ENCODE measurements at regions not wholly inside any gene's neighbourhood (a gene's known extent, or its start where the extent isn't known, plus 50 kb on each side); places are given as distances from the start of the nearest gene placed in this dataset.

DNA sequence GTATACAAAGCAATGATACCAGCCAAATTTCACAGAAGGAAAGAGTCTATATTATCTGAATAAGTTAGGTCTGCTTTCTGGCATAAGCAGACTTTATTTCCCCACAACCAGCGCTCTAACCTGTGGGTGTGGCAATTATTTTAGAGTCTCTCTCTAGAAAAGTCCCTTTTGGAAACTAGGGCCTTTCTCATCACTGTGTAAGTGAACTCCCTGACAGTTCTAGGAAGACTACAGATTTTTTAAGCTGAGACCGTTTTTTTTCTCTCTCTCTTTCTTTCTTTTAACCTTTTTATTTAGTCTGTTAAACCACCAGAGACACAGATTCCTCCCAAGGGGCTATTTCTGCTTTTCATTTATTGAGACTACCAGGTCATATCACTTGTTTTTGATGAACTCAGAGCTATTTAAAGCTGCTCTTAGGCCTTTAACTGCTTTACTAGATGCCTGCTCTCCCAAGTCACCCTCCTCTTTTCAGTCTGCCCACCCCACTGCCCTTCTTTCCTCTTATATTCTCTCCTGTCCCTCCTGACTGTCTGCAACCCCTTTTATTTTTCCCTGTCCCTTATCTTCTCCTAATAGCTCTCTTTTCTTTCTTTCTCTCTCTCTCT, 69.2 kb upstream of the ARHGAP5 start:
- Histone ChIP-seq H3K4me3 (ENCODE audit: low read depth, low read length) (no peak overlapping the region), H3K36me3 (ENCODE audit: control insufficient read depth in 2 of 2, insufficient read depth in 1 of 2, low read length in 2 of 2) (no peaks in the 10 kb centered on the region), H3K27ac (ENCODE audit: extremely low read depth, low read depth, low read length) (no peak overlapping the region), H3K4me1 (ENCODE audit: control insufficient read depth, insufficient read depth, low read length) (peaks cover 11% of the 10 kb centered on the region), H3K9me3 (ENCODE audit: control insufficient read depth, insufficient read depth, low read depth, low read length) (no peaks in the 10 kb centered on the region)
- ChIA-PET CTCF (interaction anchor here (0.7 to 0.9 kb wide), 2 partner anchors 12 to 577 kb away, joined by 3 to 5 read pairs; no protein-coding TSS in a partner anchor), POLR2A (no interaction called here)
- no peak for TF ChIP-seq ZNF175 (tag by site-specific recombination; IDR thresholded peaks at IDR 0.05)
- TF ChIP-seq, protein P1, sequence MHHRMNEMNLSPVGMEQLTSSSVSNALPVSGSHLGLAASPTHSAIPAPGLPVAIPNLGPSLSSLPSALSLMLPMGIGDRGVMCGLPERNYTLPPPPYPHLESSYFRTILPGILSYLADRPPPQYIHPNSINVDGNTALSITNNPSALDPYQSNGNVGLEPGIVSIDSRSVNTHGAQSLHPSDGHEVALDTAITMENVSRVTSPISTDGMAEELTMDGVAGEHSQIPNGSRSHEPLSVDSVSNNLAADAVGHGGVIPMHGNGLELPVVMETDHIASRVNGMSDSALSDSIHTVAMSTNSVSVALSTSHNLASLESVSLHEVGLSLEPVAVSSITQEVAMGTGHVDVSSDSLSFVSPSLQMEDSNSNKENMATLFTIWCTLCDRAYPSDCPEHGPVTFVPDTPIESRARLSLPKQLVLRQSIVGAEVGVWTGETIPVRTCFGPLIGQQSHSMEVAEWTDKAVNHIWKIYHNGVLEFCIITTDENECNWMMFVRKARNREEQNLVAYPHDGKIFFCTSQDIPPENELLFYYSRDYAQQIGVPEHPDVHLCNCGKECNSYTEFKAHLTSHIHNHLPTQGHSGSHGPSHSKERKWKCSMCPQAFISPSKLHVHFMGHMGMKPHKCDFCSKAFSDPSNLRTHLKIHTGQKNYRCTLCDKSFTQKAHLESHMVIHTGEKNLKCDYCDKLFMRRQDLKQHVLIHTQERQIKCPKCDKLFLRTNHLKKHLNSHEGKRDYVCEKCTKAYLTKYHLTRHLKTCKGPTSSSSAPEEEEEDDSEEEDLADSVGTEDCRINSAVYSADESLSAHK (tag by site-specific recombination; IDR thresholded peaks at IDR 0.05) = no peak
- no peak for TF ChIP-seq KLF1 (tag by site-specific recombination; IDR thresholded peaks at IDR 0.05)
- TF ChIP-seq ZNF341 (tag by site-specific recombination; IDR thresholded peaks at IDR 0.05; ENCODE audit: low read depth) = no peak
- no peak for TF ChIP-seq ZNF596 (tag by site-specific recombination; IDR thresholded peaks at IDR 0.05)

DNA sequence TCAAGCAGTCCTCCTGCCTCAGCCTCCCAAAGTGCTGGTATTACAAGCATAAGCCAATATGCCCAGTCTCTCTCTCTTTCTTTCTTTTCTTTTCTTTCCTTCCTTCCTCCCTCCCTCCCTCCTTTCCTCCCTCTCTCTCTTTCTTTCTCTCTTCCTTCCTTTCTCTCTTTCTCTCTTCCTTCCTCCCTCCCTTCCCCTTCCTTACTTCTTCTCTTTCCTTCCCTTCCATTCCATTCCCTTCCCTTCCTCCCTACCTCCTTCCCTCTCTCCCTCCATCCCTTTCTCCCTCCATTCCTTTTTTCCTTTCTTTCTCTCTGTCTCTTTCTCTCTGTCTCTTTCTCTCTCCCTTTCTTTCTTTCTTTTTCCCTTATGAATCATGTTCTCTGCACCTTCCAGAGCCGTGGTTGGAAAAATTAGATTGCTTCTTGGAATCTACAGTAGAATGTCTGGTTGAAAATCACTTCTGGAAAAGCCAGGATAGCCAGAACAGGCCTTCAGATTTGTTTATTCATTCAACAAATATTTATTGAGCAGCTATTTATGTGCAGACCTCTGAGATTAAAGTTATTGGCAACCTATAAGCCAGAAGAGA, 68.4 kb upstream of the ARHGAP5 start:
- CTCF ChIA-PET = interaction anchor here (0.7 to 0.9 kb wide), 3 partner anchors 13 to 576 kb away, joined by 3 to 5 read pairs (median 3); no protein-coding TSS in a partner anchor
- Histone ChIP-seq H3K9me3 (ENCODE audit: control insufficient read depth, insufficient read depth, low read depth, low read length) (no peaks in the 10 kb centered on the region), H3K4me3 (ENCODE audit: low read depth, low read length) (no peak overlapping the region), H3K4me1 (ENCODE audit: control insufficient read depth, insufficient read depth, low read length) (peaks cover 11% of the 10 kb centered on the region), H3K36me3 (ENCODE audit: control insufficient read depth in 2 of 2, insufficient read depth in 1 of 2, low read length in 2 of 2) (no peaks in the 10 kb centered on the region), H3K27ac (ENCODE audit: extremely low read depth, low read depth, low read length) (no peak overlapping the region)
- TF ChIP-seq ZNF366 (tag by site-specific recombination; conservative IDR thresholded peaks at IDR 0.05) = peak; percentile 94
- TF ChIP-seq, protein P2, sequence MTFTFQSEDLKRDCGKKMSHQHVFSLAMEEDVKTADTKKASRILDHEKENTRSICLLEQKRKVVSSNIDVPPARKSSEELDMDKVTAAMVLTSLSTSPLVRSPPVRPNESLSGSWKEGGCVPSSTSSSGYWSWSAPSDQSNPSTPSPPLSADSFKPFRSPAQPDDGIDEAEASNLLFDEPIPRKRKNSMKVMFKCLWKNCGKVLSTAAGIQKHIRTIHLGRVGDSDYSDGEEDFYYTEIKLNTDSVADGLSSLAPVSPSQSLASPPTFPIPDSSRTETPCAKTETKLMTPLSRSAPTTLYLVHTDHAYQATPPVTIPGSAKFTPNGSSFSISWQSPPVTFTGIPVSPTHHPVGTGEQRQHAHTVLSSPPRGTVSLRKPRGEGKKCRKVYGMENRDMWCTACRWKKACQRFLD (tag by site-specific recombination; IDR thresholded peaks at IDR 0.05) = 0 out of 2 replicates have a peak, but pooled peaks have one; percentile 30
- TF ChIP-seq, protein P3, sequence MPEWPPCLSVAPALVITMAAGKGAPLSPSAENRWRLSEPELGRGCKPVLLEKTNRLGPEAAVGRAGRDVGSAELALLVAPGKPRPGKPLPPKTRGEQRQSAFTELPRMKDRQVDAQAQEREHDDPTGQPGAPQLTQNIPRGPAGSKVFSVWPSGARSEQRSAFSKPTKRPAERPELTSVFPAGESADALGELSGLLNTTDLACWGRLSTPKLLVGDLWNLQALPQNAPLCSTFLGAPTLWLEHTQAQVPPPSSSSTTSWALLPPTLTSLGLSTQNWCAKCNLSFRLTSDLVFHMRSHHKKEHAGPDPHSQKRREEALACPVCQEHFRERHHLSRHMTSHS (tag by site-specific recombination; IDR thresholded peaks at IDR 0.05) = no peak
- TF ChIP-seq PRDM1 (tag by site-specific recombination; IDR thresholded peaks at IDR 0.05) = peak; percentile 90
- TF ChIP-seq ZNF560 (tag by site-specific recombination; IDR thresholded peaks at IDR 0.05; ENCODE audit: borderline replicate concordance) = no peak
- POLR2A ChIA-PET = no interaction called here

DNA sequence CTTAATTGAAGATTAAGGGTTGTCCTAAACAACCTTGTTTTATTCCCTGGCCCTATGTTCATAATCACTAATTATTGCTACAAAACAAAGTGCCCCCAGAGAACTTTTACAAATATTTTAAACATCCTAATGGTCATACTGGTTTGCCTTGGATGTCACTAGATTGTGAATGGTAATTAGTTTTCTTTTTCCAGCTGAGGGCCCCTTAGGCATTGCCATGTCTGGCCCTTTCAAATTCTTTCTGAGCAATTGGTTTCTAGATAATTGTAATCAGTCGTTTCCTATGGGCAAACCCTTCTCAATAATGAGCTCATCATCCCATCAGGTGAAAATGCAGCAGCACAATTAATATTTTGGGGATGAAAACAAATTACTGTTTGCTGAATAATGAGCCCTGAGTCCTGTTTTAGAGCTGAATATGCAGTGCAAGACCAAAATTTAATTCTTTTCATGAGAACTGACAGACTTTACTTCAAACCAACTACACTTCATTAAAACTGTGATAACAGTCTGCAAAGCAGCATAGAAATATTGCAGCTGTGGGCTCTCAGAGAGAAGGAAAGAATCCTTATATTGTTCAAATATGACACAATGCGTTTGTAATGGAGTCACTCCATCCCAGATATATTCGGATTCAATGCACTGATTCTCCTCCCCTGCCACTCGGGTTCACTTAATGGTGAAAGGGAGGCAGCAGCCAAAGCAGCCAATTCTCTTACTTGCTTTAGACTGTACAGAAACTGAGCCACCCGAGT, 67.7 kb upstream of the ARHGAP5 start:
- TF ChIP-seq KLF16 (tag by site-specific recombination; IDR thresholded peaks at IDR 0.05) (no peak), ZNF146 (tag by site-specific recombination; IDR thresholded peaks at IDR 0.05) (no peak), ZNF837 (tag by site-specific recombination; IDR thresholded peaks at IDR 0.05) (no peak), ZNF184 (tag by site-specific recombination; IDR thresholded peaks at IDR 0.05) (no peak), ZNF624 (tag by site-specific recombination; IDR thresholded peaks at IDR 0.05) (no peak), GLIS2 (tag by site-specific recombination; IDR thresholded peaks at IDR 0.05) (no peak), ZBTB20 (tag by site-specific recombination; IDR thresholded peaks at IDR 0.05) (no peak), ZNF266 (tag by site-specific recombination; IDR thresholded peaks at IDR 0.05; ENCODE audit: low read depth) (no peak)
- TF ChIP-seq, protein P4, sequence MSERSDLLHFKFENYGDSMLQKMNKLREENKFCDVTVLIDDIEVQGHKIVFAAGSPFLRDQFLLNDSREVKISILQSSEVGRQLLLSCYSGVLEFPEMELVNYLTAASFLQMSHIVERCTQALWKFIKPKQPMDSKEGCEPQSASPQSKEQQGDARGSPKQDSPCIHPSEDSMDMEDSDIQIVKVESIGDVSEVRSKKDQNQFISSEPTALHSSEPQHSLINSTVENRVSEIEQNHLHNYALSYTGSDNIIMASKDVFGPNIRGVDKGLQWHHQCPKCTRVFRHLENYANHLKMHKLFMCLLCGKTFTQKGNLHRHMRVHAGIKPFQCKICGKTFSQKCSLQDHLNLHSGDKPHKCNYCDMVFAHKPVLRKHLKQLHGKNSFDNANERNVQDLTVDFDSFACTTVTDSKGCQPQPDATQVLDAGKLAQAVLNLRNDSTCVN (tag by site-specific recombination; optimal IDR thresholded peaks at IDR 0.05) = no peak
- Histone ChIP-seq H3K4me1 (ENCODE audit: control insufficient read depth, insufficient read depth, low read length) (peaks cover 11% of the 10 kb centered on the region), H3K9me3 (ENCODE audit: control insufficient read depth, insufficient read depth, low read depth, low read length) (no peaks in the 10 kb centered on the region), H3K27ac (ENCODE audit: extremely low read depth, low read depth, low read length) (no peak overlapping the region), H3K36me3 (ENCODE audit: control insufficient read depth in 2 of 2, insufficient read depth in 1 of 2, low read length in 2 of 2) (no peaks in the 10 kb centered on the region), H3K4me3 (ENCODE audit: low read depth, low read length) (no peak overlapping the region)
- POLR2A ChIA-PET = no interaction called here
- CTCF ChIA-PET = interaction anchor here (0.9 to 1.1 kb wide), 2 partner anchors 64 to 83 kb away, joined by 3 to 4 read pairs; no protein-coding TSS in a partner anchor

Data from HEK293 (cell line).